GM12873 (cell line): ENCODE measurements at regions not wholly inside any gene's neighbourhood (a gene's known extent, or its start where the extent isn't known, plus 50 kb on each side); places are given as distances from the start of the nearest gene placed in this dataset.

Experiments
- TF ChIP-seq, protein P1 (sequence below): IDR thresholded peaks from 2 replicates; pipeline ENCODE4 v1.5.1; 2012; ENCODE audit warnings: low read depth, mild to moderate bottlenecking, moderate library complexity, low read length, control low read depth; ENCODE audit not compliant: insufficient read depth; ENCODE audit errors: missing control alignments

DNA sequence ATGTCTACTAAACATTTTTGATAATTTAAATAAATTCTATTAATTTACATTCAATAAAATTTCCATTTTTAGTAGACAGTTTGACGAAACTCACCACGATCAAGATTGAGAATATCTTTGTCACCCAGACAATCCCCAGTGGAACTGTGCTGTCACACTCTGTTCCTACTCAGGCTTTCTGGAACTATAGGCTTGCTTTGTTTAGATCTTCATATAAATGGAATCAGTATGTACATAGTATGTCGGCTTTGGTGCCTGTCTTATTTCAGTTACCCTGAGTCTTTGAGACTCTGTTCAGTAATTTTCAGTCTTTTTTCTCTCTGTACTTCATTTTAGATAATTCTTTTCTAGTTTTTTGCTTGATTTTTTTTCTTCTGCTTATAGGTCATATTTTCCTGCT is 163.5 kb upstream of the EMCN start:
- TF ChIP-seq, protein P1, sequence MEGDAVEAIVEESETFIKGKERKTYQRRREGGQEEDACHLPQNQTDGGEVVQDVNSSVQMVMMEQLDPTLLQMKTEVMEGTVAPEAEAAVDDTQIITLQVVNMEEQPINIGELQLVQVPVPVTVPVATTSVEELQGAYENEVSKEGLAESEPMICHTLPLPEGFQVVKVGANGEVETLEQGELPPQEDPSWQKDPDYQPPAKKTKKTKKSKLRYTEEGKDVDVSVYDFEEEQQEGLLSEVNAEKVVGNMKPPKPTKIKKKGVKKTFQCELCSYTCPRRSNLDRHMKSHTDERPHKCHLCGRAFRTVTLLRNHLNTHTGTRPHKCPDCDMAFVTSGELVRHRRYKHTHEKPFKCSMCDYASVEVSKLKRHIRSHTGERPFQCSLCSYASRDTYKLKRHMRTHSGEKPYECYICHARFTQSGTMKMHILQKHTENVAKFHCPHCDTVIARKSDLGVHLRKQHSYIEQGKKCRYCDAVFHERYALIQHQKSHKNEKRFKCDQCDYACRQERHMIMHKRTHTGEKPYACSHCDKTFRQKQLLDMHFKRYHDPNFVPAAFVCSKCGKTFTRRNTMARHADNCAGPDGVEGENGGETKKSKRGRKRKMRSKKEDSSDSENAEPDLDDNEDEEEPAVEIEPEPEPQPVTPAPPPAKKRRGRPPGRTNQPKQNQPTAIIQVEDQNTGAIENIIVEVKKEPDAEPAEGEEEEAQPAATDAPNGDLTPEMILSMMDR, result no peak

DNA sequence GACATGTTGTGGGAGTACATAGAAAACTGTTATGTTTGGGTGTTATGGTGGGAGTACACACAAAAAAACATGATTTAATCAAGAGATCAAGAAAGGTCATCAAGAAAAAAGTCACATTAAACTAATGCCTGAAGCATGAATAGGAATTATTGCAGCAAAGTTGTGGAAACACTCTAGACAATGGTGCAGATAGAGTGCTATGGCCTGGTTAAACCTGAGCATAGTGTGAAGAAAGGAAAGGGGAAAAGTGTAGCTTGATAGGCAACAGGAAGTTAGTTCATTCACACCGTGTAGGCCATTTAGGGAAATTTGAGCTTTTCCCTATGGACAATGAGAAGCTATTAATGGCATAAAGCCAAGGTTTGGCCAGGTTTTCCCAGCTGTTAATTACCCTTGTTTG is 162.1 kb upstream of the EMCN start:
- TF ChIP-seq, protein P1, result no peak

DNA sequence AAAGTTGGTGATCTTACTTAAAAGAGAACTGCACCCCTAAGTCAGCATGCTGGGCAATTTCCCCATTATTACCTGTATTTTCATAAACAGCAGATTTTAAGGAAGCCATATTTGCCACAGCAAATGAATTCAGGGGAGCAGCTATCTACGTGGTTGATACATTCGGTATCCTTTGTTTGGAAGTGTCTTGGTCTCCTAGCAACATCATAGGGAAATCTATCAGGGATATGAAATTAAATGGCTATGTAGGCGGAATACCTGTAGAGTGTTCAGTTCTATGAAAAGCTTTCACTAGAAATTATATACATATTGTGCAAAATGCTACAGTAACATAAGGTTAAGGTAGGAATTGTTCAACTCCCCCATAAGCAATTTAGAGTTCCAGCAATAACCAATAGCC is 157.2 kb upstream of the EMCN start:
- TF ChIP-seq, protein P1, result no peak

DNA sequence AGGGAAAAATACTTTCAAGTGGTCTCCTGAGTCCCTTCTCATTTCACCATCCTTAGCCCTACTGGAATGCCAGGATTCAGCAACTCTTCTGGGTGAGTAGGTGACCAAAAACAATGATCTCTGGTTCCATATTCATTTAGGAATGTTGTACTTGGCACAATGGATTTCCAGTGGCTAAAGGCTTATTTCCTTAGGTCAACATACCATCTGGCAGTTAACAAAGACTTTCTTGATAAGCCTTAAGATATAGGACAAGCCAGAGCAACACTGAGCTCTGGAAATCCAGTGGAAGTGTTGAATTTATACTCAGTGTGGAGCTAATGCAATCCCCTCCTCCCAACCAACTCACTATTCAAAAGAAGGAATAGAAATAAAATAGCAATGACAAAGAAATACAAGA is 139.4 kb upstream of the EMCN start:
- TF ChIP-seq, protein P1, result no peak

DNA sequence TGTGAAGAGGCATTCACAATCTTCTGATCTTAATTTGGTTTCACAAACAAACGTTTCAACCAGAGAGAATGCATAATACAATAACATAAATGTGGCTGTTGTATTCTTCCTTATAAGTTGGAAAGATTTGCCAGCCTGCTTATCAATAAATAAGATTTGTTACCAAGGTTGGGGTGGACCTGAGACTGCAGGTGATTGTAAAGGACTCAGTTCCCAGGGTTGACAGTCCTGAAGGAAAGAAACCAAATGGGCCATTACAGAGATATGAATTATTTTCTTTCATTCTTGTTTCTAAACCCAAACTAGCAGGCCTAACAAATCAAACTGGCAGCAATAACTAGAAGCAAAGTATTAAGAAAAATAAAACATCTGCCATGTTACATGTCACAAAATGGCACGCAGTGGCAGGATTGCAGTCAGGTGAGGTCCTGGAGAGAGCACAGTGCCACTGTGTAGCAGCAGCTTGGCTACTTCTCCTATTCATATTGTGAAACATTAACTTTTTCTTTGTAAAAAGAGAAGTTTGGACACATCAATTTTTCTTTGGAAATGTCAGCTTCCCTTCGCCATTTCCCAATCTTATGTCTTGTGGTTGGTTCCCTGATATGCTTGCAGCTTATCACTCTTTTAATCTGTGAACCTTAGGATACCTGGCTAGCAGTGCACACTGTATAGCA is 133.8 kb upstream of the EMCN start:
- TF ChIP-seq, protein P1, result no peak

DNA sequence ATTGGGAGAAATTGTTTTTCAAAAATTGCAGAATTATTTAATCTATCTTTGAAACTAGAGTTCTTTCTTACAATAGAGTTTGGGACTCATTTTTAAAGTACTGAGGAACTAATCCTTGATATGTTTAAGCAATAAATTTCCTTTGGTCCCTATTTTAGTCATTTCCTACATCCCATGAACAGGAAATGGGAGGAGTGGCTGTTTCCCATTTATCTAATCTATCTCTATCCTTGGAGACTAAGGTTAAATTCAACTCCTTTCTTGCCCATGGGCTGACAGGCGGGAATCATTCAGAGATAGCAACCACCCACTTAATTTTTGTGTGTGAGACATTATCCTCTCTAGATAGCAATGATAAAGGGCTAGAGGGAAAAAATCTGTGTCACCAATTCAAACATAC is 131.6 kb upstream of the EMCN start:
- TF ChIP-seq, protein P1, result no peak

DNA sequence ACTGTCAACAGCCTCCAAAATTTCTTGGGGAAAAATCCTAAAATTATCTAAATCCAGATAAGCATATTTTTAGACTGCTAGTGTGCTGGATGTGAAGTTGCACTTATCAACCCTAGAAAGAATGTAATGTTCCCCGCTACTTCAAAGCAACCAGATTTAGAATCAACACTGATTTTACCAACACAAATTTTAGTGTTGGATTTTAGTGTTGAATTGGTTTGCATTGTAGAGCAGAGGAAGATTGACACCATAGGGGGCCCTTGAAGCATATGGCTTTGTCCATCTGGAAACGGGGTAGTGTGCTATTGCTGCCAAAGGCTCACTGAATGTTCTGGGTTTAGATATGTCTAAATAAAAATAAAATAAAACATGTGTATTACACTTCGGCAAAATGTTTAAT is 126.3 kb upstream of the EMCN start:
- TF ChIP-seq, protein P1, result no peak
